Rectal smooth muscle tissue (tissue), 1 donor: ENCODE measurements at regions not wholly inside any gene's neighbourhood (a gene's known extent, or its start where the extent isn't known, plus 50 kb on each side); places are given as distances from the start of the nearest gene placed in this dataset.

ENCODE experiments used
- H3K27ac ChIP-seq: one replicate; pipeline ENCODE4 v1.7.0; 2013; ENCODE audit warnings: low read depth, low read length, inconsistent platforms
- H3K27me3 ChIP-seq: one replicate; pipeline ENCODE4 v1.7.0; 2013; ENCODE audit warnings: low read length; ENCODE audit not compliant: control insufficient read depth, insufficient read depth
- H3K36me3 ChIP-seq: one replicate; pipeline ENCODE4 v1.7.0; 2013; ENCODE audit warnings: low read length; ENCODE audit not compliant: control insufficient read depth, insufficient read depth
- H3K4me1 ChIP-seq: one replicate; pipeline ENCODE4 v1.7.0; 2013; ENCODE audit warnings: low read length; ENCODE audit not compliant: control insufficient read depth, insufficient read depth
- H3K4me3 ChIP-seq: one replicate; pipeline ENCODE4 v1.7.0; 2013; ENCODE audit warnings: low read length
- H3K9ac ChIP-seq: one replicate; pipeline ENCODE4 v1.7.0; 2013; ENCODE audit warnings: low read length

DNA sequence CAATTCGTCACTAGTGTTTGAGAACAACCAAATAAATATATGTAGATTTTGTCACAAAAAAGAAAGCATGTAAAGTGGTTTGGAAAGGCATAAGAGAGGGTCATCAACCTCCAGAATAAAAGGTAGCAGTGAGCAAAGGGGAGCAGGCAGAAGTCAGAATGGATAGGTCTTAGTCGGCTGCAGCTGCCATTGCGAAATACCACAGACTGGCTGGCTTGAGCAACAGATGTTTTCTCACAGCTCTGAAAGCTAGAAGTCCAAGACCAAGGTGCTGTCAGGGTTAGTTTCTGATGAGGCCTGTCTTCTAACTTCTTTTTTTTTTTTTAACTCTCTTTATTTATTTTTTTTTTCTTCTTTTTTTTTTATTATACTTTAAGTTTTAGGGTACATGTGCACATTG is 208.1 kb upstream of the PIK3R1 start:
- Histone ChIP-seq H3K27ac (no peak overlapping the region), H3K4me1 (no peaks in the 10 kb centered on the region), H3K36me3 (no peaks in the 10 kb centered on the region), H3K27me3 (no peaks in the 10 kb centered on the region), H3K4me3 (no peak overlapping the region), H3K9ac (no peak overlapping the region)

DNA sequence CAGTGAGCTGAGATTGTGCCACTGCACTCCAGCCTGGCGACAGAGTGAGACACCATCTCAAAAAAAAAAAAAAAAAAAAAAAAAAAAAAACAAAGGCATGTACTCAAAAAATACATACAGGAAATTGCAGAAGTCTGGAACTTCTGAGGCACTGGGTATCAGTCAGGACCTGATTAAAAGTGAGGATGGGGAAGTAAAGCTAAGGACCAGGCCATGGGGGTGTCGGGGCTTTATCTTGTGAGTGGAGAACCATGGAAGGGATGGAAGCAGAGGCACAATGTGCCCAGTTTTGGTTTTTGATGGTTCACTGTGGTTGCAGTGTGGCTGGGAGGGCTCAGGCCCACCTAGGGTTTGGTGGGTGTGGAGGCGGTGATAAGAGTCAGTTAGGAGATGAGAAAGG is 212.7 kb upstream of the PIK3R1 start:
- Histone ChIP-seq H3K36me3 (no peaks in the 10 kb centered on the region), H3K4me1 (no peaks in the 10 kb centered on the region), H3K27ac (no peak overlapping the region), H3K4me3 (no peak overlapping the region), H3K9ac (no peak overlapping the region), H3K27me3 (no peaks in the 10 kb centered on the region)

DNA sequence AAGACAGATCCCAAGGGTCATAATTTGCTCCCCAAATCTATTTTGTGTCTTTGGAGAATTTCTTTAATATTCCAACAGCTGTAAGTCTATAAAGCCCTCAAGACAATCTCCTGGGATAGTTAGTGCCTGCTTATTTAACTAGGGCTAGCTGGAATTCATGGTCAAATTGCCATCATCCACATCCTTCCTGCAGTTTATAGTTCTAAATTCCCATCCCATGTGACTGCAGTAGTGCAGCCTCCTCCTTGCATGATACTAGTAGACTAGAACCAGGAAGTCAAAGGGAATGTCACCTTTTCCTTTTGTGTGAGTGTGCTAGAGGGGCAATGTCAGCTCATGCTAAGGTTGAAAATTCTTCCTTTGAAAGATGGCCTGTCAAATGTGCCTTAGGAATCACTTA is 214.8 kb upstream of the PIK3R1 start:
- no peak overlapping the region for H3K9ac ChIP-seq
- no peaks in the 10 kb centered on the region for H3K36me3 ChIP-seq
- no peaks in the 10 kb centered on the region for H3K4me1 ChIP-seq
- no peak overlapping the region for H3K27ac ChIP-seq
- no peaks in the 10 kb centered on the region for H3K27me3 ChIP-seq
- no peak overlapping the region for H3K4me3 ChIP-seq

DNA sequence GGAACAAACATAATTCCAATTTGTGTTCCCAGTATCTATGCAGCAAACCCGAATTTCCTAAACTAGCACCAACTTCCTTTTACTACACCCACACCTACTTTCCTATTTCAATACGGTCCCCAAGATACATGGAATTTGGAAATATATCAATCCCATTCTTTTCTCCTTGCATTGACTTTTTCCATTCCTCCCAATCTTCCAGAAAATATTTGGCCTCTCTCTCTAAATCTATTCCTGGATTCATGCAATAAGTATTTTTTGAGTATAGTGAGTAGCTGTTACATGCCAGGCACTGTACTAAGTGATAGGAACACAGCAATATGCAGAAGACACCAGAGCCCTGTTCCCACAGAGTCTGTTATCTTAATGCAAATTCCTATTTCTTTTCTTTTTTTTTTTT is 216.2 kb upstream of the PIK3R1 start:
- H3K9ac ChIP-seq: no peak overlapping the region
- H3K27ac ChIP-seq: no peak overlapping the region

DNA sequence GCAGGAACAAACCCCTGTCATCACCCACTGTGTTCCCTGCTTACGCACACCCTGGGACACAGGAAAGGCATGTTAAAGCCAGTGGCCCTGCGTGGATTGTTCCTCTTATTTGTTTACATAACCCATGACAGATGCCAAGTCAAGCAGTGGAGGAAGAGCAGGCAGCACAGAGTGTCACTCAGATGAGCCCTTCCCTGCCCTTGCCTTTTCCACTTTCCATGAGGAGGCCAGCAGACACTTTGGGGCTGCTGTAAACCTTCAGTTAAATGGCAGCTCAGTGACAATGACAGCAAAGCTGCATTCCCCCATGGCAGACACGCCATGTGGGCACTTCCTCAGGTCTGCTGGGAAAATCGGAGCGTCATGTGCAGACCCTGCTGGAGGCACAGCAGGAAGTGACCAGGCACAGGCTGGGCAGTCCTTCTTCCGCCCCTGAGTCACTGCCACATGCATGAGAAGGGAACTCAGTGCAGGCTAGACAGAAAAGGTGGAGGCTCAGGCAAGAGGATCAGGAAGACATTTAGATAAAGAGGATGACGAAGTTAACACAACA is 216.8 kb upstream of the PIK3R1 start:
- H3K4me1 ChIP-seq: no peaks in the 10 kb centered on the region
- no peaks in the 10 kb centered on the region for H3K36me3 ChIP-seq
- no peak overlapping the region for H3K9ac ChIP-seq
- H3K4me3 ChIP-seq: no peak overlapping the region
- no peak overlapping the region for H3K27ac ChIP-seq
- no peaks in the 10 kb centered on the region for H3K27me3 ChIP-seq

More for the DNA sequence above, 216.2 kb upstream of the PIK3R1 start:
- no peaks in the 10 kb centered on the region for H3K4me1 ChIP-seq
- H3K36me3 ChIP-seq: no peaks in the 10 kb centered on the region
- H3K27me3 ChIP-seq: no peaks in the 10 kb centered on the region
- no peak overlapping the region for H3K4me3 ChIP-seq

DNA sequence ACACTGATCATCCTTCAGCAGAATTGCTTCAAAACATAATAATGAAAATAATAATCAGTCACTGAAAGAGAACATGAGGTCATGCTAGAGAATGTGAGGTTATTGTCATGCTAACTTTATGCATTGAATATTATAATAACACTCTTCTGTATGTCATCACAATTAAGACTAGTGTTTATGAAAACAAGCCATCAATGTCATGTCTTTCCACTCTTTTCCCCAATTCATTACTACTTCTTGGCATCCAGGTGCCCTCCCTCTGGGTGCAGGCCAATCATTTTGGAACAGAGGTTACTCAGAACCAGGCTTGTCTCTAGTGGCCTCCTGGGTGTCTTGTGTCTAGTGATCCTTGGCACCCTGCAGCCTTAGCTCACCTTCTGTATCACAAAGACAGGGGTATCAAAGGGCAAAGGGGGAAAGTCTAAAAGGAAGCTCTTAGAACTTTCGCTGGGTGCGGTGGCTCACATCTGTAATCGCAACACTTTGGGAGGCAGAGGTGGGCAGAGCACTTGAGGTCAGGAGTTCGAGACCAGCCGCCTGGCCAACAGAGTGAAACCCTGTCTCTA is 217.6 kb upstream of the PIK3R1 start:
- Histone ChIP-seq H3K4me1 (peaks cover 2% of the 10 kb centered on the region), H3K36me3 (no peaks in the 10 kb centered on the region), H3K27me3 (no peaks in the 10 kb centered on the region), H3K9ac (no peak overlapping the region), H3K27ac (no peak overlapping the region), H3K4me3 (no peak overlapping the region)

DNA sequence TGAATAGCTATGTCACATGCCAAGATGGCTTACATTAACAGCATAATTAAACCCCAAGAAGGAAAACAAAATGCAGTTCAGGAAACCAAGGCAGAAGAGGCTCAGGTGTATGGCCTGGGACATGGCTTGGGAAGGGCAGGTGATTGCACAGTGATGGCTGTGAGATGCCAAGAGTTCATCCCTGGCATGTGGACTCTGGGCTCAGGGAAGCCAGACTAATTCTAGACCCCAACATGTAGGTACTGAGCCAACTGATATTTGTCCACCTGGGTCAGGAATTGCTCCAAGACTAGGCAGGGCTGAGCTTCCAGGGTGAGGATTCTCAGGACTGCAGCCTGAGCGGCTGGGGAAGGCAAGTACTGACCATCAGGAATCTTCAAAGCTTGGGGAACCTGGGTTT is 218.4 kb upstream of the PIK3R1 start:
- Histone ChIP-seq H3K4me3 (no peak overlapping the region), H3K4me1 (peaks cover 2% of the 10 kb centered on the region), H3K27me3 (no peaks in the 10 kb centered on the region), H3K36me3 (no peaks in the 10 kb centered on the region), H3K9ac (no peak overlapping the region), H3K27ac (no peak overlapping the region)

DNA sequence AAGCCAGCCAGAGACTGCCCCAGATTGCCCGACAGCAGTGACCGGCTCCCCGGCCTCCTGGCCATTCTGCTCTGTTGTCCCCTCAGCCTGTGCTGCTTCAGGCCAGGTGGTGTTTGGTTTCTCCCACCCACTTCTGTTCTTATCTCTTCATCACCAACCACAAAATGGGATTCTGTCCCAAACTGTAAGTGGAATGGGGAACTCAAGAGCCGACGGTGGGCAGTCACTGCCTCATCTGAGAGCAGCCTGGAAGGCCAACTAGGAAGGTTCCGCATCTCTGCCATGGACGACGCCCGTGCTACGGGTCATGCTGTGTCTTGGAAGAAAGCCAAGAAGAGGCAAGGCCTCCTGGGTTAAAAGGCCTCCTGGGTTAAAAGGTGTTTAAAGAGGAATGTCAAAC is 219.0 kb upstream of the PIK3R1 start:
- no peak overlapping the region for H3K27ac ChIP-seq
- H3K9ac ChIP-seq: no peak overlapping the region
- no peaks in the 10 kb centered on the region for H3K27me3 ChIP-seq
- no peaks in the 10 kb centered on the region for H3K36me3 ChIP-seq
- H3K4me1 ChIP-seq: peaks cover 2% of the 10 kb centered on the region
- no peak overlapping the region for H3K4me3 ChIP-seq

DNA sequence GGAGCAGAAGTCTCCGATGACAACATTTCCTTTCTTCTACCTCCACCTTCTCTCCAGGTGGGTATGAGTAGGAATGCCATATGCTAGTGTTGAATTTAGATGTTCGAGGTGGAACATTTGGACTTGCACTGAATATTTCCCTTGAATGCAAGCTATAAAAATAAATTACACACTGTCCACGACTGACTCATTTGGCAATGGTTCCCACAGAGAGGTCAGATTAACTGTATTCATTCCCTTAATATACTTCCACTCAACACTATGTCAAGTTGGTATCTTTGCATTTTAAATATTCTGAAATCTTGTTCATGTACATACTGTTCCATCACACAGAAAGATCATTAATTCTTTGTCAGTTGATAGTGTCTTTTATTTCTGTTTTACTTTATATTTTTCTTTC is 222.6 kb upstream of the PIK3R1 start:
- Histone ChIP-seq H3K27ac (no peak overlapping the region), H3K9ac (no peak overlapping the region), H3K4me3 (no peak overlapping the region), H3K27me3 (no peaks in the 10 kb centered on the region), H3K4me1 (peaks cover 2% of the 10 kb centered on the region), H3K36me3 (no peaks in the 10 kb centered on the region)

DNA sequence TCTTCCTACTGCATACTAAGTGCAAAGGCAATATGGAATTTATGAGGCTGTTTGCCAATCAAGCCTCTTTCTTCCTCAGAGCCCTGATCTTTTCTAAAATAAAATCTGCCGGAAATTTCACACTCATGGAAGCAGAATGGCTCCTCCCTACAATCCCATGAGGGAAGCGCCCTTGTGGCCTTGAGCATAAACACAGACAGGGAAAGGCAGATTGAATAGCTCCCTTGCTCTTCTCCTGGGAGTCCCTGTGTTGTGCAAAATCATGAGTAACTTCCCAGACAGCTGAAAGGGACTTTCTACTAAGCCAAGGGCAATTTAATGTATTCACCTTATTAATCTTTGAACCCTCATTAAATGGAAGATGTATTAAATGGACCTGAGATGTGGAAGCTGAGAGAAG is 226.1 kb upstream of the PIK3R1 start:
- H3K27me3 ChIP-seq: no peaks in the 10 kb centered on the region
- peaks cover 12% of the 10 kb centered on the region for H3K4me1 ChIP-seq

DNA sequence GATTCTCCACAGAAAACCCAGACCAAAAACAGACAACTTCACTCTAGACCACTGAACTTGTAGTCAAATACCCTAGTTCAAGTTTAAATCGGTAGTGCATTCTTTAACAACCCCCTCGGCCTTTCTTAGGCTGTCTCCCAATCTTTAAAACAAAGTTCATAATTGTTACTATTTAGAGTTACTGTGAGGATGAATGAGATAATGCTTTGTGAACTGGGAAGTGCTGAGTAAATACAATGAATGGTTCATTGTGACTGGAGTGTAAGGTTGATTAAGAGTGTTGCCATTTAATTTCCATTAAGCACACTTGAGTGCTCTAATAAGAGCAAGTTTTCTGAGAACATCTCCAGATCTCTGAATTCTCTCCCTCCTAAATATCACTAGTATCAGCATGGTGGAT is 228.8 kb upstream of the PIK3R1 start:
- H3K4me1 ChIP-seq: peaks cover 12% of the 10 kb centered on the region
- no peak overlapping the region for H3K4me3 ChIP-seq
- H3K27ac ChIP-seq: no peak overlapping the region
- no peaks in the 10 kb centered on the region for H3K27me3 ChIP-seq
- H3K9ac ChIP-seq: no peak overlapping the region
- no peaks in the 10 kb centered on the region for H3K36me3 ChIP-seq

More for the DNA sequence above, 226.1 kb upstream of the PIK3R1 start:
- H3K36me3 ChIP-seq: no peaks in the 10 kb centered on the region
- H3K4me3 ChIP-seq: no peak overlapping the region
- H3K27ac ChIP-seq: no peak overlapping the region
- H3K9ac ChIP-seq: no peak overlapping the region

DNA sequence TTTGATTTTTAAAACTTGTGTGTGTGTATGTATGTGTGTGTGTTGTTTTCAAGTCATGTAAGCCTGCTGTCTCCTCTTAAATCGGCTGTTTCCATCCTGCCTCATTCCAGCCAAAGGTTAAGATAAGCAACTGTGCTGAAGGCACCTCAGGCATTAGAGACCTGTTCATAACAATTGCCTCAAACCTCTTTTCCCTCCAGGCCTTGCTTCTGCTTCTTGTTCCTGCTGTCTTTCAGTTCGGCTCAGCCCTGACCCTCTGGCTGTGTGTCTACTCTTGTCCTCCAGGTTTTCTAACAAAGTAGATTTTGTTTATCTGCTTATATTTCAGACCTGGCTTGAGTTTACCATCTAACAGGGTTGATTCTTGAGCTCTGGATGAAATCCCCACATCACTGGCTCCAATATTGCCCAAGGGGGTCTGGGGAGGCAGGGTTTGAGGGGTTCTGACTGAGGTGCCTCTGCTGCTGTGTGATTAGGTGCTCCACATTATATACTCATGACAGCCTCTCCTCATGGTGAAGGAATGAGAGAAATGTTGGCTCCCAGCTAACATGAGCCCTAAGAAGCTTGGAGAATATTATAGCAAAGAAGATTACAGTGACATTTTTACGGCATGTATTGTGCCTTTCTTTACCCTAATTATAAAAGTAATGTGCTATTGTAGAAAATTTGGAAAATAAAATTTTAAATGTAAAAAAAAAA is 229.7 kb upstream of the PIK3R1 start:
- H3K9ac ChIP-seq: no peak overlapping the region

DNA sequence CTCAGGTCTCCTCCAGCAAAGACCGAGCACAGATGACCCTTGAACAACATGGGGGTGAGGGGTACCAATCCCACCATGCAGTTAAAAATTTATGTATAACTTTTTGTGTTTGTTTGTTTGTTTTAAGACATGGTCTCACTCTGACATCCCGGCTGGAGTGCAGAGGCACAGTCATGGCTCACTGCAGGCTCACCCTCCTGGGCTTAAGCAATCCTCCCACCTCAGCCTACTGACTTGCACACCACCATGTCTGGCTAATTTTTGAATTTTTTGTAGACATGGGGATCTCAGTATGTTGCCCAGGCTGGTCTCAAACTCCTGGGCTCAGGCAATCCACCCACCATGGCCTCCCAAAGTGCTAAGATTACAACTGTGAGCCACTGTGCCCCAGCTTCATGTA is 231.0 kb upstream of the PIK3R1 start:
- Histone ChIP-seq H3K27me3 (no peaks in the 10 kb centered on the region), H3K4me3 (no peak overlapping the region), H3K27ac (no peak overlapping the region), H3K4me1 (peaks cover 12% of the 10 kb centered on the region), H3K36me3 (no peaks in the 10 kb centered on the region), H3K9ac (no peak overlapping the region)

More for the DNA sequence above, 229.7 kb upstream of the PIK3R1 start:
- H3K4me3 ChIP-seq: no peak overlapping the region
- H3K36me3 ChIP-seq: no peaks in the 10 kb centered on the region
- H3K4me1 ChIP-seq: peaks cover 12% of the 10 kb centered on the region
- H3K27me3 ChIP-seq: no peaks in the 10 kb centered on the region
- peak overlapping the region; percentile 60 for H3K27ac ChIP-seq
